Mucosa of descending colon (tissue), 3 donors: ENCODE measurements at regions not wholly inside any gene's neighbourhood (a gene's known extent, or its start where the extent isn't known, plus 50 kb on each side); places are given as distances from the start of the nearest gene placed in this dataset.

Experiments
- ATAC-seq: fragments of 200-7000 bp; cut with Tn5 transposase; one replicate; pipeline ENCODE4 v1.9.1; 2020; ENCODE audit warnings: mild to moderate bottlenecking, moderate library complexity
- DNase-seq, 3 donors: peaks; one replicate each; pipeline ENCODE4 v3.0.0-alpha.2; 2020
- H3K36me3 ChIP-seq: fragments of 200-600 bp; one replicate; pipeline ENCODE4 v1.8.0; 2021; ENCODE audit warnings: low read depth, mild to moderate bottlenecking
- H3K4me1 ChIP-seq: fragments of 200-600 bp; one replicate; pipeline ENCODE4 v1.8.0; 2021; ENCODE audit warnings: low read depth, mild to moderate bottlenecking
- H3K4me3 ChIP-seq: fragments of 200-600 bp; one replicate; pipeline ENCODE4 v1.8.0; 2021; ENCODE audit warnings: mild to moderate bottlenecking
- H3K9me3 ChIP-seq: fragments of 200-600 bp; one replicate; pipeline ENCODE4 v1.8.0; 2021; ENCODE audit warnings: mild to moderate bottlenecking
- intact Hi-C, 2 donors: fragments of 100-400 bp; cut with DNase I in 1 of 2; cut with micrococcal nuclease in 1 of 2; formaldehyde crosslinking; loops; one replicate each; pipeline versions ENCODE4 v1.11.0 to v1.11.1; 2022; cut with DNase I, micrococcal nuclease
- TF ChIP-seq, protein P1 (sequence below): fragments of 200-600 bp; IDR thresholded peaks from one replicate; pipeline ENCODE4 v1.8.0; 2022; ENCODE audit warnings: antibody characterized with exemption, mild to moderate bottlenecking
- donor health status: DM: no; HTN: no; CAD: no; lungs with moderate emphysema.
- donor health status: DM: no; HTN: no; CAD: no.
- donor health status: DM: no; HTN: yes; CAD: no.

- TF ChIP-seq, protein P1, sequence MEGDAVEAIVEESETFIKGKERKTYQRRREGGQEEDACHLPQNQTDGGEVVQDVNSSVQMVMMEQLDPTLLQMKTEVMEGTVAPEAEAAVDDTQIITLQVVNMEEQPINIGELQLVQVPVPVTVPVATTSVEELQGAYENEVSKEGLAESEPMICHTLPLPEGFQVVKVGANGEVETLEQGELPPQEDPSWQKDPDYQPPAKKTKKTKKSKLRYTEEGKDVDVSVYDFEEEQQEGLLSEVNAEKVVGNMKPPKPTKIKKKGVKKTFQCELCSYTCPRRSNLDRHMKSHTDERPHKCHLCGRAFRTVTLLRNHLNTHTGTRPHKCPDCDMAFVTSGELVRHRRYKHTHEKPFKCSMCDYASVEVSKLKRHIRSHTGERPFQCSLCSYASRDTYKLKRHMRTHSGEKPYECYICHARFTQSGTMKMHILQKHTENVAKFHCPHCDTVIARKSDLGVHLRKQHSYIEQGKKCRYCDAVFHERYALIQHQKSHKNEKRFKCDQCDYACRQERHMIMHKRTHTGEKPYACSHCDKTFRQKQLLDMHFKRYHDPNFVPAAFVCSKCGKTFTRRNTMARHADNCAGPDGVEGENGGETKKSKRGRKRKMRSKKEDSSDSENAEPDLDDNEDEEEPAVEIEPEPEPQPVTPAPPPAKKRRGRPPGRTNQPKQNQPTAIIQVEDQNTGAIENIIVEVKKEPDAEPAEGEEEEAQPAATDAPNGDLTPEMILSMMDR, result no peak
Observed at GRCh38 chr2:36246320-36246990, 109.1 kb upstream of the CRIM1 start.

GRCh38 chr2:36245651-36246050 lies 109.9 kb upstream of the CRIM1 start:
- no peak for ATAC-seq
- Histone ChIP-seq H3K4me1 (no peaks in the 10 kb centered on the region), H3K4me3 (no peak overlapping the region), H3K36me3 (no peaks in the 10 kb centered on the region), H3K9me3 (no peaks in the 10 kb centered on the region)
- TF ChIP-seq, protein P1, result no peak
- DNase-seq, result no peak
- intact Hi-C loops, result no loop called here

More at GRCh38 chr2:36246320-36246990, 109.1 kb upstream of the CRIM1 start:
- Histone ChIP-seq H3K9me3 (no peaks in the 10 kb centered on the region), H3K4me3 (no peak overlapping the region), H3K4me1 (no peaks in the 10 kb centered on the region), H3K36me3 (no peaks in the 10 kb centered on the region)
- DNase-seq, result no peak
- ATAC-seq, result peak; percentile 57
- intact Hi-C loops, result no loop called here

DNA sequence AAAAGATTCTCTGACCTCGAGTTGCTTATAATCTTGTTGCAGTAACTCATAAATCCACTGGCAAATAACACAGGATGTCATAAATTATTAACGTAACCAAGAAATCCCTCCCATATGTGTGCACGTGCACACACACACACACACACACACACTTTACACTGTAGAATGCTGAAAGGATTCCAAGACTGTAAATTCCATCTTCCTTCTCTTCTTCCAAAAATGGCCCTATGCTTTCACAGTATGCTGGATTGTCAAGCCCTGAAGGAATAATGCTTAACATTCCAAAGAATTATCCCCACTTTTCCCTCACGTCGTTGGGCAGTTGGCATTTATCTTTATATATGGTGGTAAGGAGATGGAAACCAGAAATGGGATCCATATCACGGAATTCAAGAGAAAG lies 117.5 kb upstream of the CRIM1 start:
- TF ChIP-seq, protein P1, result no peak
- H3K36me3 ChIP-seq, result no peaks in the 10 kb centered on the region
- H3K4me3 ChIP-seq, result no peak overlapping the region
- ATAC-seq (no peak), DNase-seq (no peak)
- intact Hi-C loops, result no loop called here
- no peaks in the 10 kb centered on the region for H3K9me3 ChIP-seq
- H3K4me1 ChIP-seq, result no peaks in the 10 kb centered on the region

GRCh38 chr2:36235882-36236281 lies 119.7 kb upstream of the CRIM1 start:
- peak; percentile 29 for ATAC-seq
- TF ChIP-seq, protein P1, result no peak

GRCh38 chr2:36235426-36235825 lies 120.2 kb upstream of the CRIM1 start:
- intact Hi-C loops, result no loop called here
- TF ChIP-seq, protein P1, result no peak
- no peaks in the 10 kb centered on the region for H3K9me3 ChIP-seq
- H3K4me3 ChIP-seq, result no peak overlapping the region
- H3K36me3 ChIP-seq, result no peaks in the 10 kb centered on the region
- DNase-seq (no peak), ATAC-seq (no peak)
- H3K4me1 ChIP-seq, result no peaks in the 10 kb centered on the region

More at GRCh38 chr2:36235882-36236281, 119.7 kb upstream of the CRIM1 start:
- intact Hi-C loops, result no loop called here
- no peaks in the 10 kb centered on the region for H3K36me3 ChIP-seq
- no peak for DNase-seq
- no peak overlapping the region for H3K4me3 ChIP-seq
- H3K9me3 ChIP-seq, result no peaks in the 10 kb centered on the region
- H3K4me1 ChIP-seq, result no peaks in the 10 kb centered on the region

GRCh38 chr2:36223259-36223658 lies 132.3 kb upstream of the CRIM1 start:
- no peaks in the 10 kb centered on the region for H3K36me3 ChIP-seq
- H3K4me3 ChIP-seq, result no peak overlapping the region
- intact Hi-C loops, result no loop called here
- ATAC-seq, result no peak
- TF ChIP-seq, protein P1, result no peak
- H3K4me1 ChIP-seq, result no peaks in the 10 kb centered on the region
- no peak for DNase-seq
- no peaks in the 10 kb centered on the region for H3K9me3 ChIP-seq
